H1 (cell line): ENCODE measurements at regions not wholly inside any gene's neighbourhood (a gene's known extent, or its start where the extent isn't known, plus 50 kb on each side); places are given as distances from the start of the nearest gene placed in this dataset.

Experiments
- CHD7 ChIP-seq: fragments of 300-600 bp; sonication (generic); IDR thresholded peaks from 2 replicates; pipeline ENCODE4 v1.7.1; 2012; ENCODE audit warnings: low read length, moderate library complexity, mild to moderate bottlenecking, inconsistent platforms; ENCODE audit not compliant: insufficient replicate concordance

GRCh38 chr11:15558513-15559181 is 443.9 kb downstream of the INSC start (continued):
- peak; percentile 37 for TF ChIP-seq CHD7
